GM18498 (cell line): ENCODE measurements at regions not wholly inside any gene's neighbourhood (a gene's known extent, or its start where the extent isn't known, plus 50 kb on each side); places are given as distances from the start of the nearest gene placed in this dataset.
"Not testable (repeated sequence)": the region's sequence is repeated elsewhere in the genome, so short reads cannot be mapped to it uniquely, and the experiment has no call there.

Experiments used
- ATAC-seq: cut with Tn5 transposase; IDR thresholded peaks from one replicate; pipeline ENCODE4 v1.9.1; 2021; ENCODE audit warnings: mild to moderate bottlenecking, moderate library complexity; ENCODE audit not compliant: unreplicated experiment

- ATAC-seq = no peak
Observed at GRCh38 chr3:43838009-43838758, 147.4 kb downstream of the ABHD5 start.

- no peak for ATAC-seq
Observed at GRCh38 chr3:43838877-43839276, 148.1 kb downstream of the ABHD5 start.

- no peak for ATAC-seq
Observed at GRCh38 chr3:43843386-43843785, 152.6 kb downstream of the ABHD5 start.

- ATAC-seq = no peak
Observed at GRCh38 chr3:43844757-43845156, 154.0 kb downstream of the ABHD5 start.

GRCh38 chr3:43845553-43845952, 154.8 kb downstream of the ABHD5 start:
- not testable (repeated sequence) for ATAC-seq

GRCh38 chr3:43852066-43852465, 161.3 kb downstream of the ABHD5 start:
- ATAC-seq = no peak

- ATAC-seq = no peak
Observed at GRCh38 chr3:43854283-43854682, 163.5 kb downstream of the ABHD5 start.

- ATAC-seq = no peak
Observed at GRCh38 chr3:43854916-43855315, 164.2 kb downstream of the ABHD5 start.

GRCh38 chr3:43855674-43856299, 165.0 kb downstream of the ABHD5 start:
- ATAC-seq = no peak

- no peak for ATAC-seq
Observed at GRCh38 chr3:43856351-43856750, 165.6 kb downstream of the ABHD5 start.

GRCh38 chr3:43856761-43857160, 166.0 kb downstream of the ABHD5 start:
- ATAC-seq = no peak

- no peak for ATAC-seq
Observed at GRCh38 chr3:43857361-43858293, 166.9 kb downstream of the ABHD5 start.

- ATAC-seq = no peak
Observed at GRCh38 chr3:43858294-43858701, 167.6 kb downstream of the ABHD5 start.

- no peak for ATAC-seq
Observed at GRCh38 chr3:43859766-43860165, 169.0 kb downstream of the ABHD5 start.

- ATAC-seq = no peak
Observed at GRCh38 chr3:43861635-43862034, 170.9 kb downstream of the ABHD5 start.

GRCh38 chr3:43862470-43862869, 171.7 kb downstream of the ABHD5 start:
- ATAC-seq = no peak

GRCh38 chr3:43862992-43863805, 172.5 kb downstream of the ABHD5 start:
- ATAC-seq = no peak

GRCh38 chr3:43863966-43864933, 173.5 kb downstream of the ABHD5 start:
- no peak for ATAC-seq

- no peak for ATAC-seq
Observed at GRCh38 chr3:43865351-43865750, 174.6 kb downstream of the ABHD5 start.
